WERI-Rb-1 (cell line): ENCODE measurements at regions not wholly inside any gene's neighbourhood (a gene's known extent, or its start where the extent isn't known, plus 50 kb on each side); places are given as distances from the start of the nearest gene placed in this dataset.
A peak's percentile ranks its signal among the peaks of the same experiment; 100 is the strongest.

Experiments used
- DNase-seq: peaks from one replicate; pipeline ENCODE4 v3.0.0-alpha.2; 2020
- H3K27ac ChIP-seq: fragments of 250-450 bp; sonication (Bioruptor Pico); 2 replicates; pipeline ENCODE4 v1.5.1; 2020; ENCODE audit warnings: mild to moderate bottlenecking, moderate library complexity
- H3K27me3 ChIP-seq: fragments of 250-450 bp; sonication (Bioruptor Pico); 2 replicates; pipeline ENCODE4 v1.5.1; 2021; ENCODE audit warnings: mild to moderate bottlenecking, low read depth, moderate library complexity; ENCODE audit not compliant: insufficient read depth, severe bottlenecking
- H3K36me3 ChIP-seq: fragments of 250-450 bp; sonication (Bioruptor Pico); 2 replicates; pipeline ENCODE4 v1.5.1; 2020; ENCODE audit warnings: mild to moderate bottlenecking, moderate library complexity
- H3K4me3 ChIP-seq: 2 replicates; pipeline ENCODE4 v1.5.1; 2011; ENCODE audit warnings: low read depth, mild to moderate bottlenecking, control low read depth, low read length
- H3K9me3 ChIP-seq: fragments of 250-450 bp; sonication (Bioruptor Pico); 2 replicates; pipeline ENCODE4 v1.5.1; 2021; ENCODE audit warnings: mild to moderate bottlenecking, moderate library complexity; ENCODE audit not compliant: severe bottlenecking
- TF ChIP-seq, protein P1 (sequence below): IDR thresholded peaks from 2 replicates; pipeline ENCODE4 v1.5.1; 2011; ENCODE audit warnings: low read depth, mild to moderate bottlenecking, control low read depth, inconsistent platforms, low read length

DNA sequence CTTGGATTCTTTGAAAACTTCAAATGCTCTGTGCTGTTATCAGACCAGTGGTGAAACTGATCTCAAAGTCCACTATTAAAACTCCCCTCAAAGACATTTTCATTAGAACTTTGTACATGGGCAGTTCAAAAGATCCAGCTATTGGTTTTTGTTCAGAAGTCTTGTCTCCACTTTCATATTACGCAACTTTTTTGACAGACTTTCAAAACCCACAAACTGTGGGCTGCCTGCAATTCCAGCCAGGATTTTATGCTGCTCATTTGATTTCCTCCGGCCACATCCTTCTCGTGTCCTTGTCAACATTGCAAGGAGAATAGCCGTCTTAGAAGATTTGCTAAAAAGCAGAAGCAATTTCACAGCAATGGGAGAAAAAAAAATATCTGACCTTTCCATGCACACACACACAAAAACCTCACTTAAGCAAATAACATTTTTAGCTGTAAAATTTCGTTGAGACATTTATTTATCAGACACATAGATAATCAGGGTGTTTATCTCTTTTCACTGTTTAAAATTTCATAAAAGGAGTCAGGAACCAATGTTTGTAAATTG is 1990.5 kb downstream of the MAT2B start:
- TF ChIP-seq, protein P1, sequence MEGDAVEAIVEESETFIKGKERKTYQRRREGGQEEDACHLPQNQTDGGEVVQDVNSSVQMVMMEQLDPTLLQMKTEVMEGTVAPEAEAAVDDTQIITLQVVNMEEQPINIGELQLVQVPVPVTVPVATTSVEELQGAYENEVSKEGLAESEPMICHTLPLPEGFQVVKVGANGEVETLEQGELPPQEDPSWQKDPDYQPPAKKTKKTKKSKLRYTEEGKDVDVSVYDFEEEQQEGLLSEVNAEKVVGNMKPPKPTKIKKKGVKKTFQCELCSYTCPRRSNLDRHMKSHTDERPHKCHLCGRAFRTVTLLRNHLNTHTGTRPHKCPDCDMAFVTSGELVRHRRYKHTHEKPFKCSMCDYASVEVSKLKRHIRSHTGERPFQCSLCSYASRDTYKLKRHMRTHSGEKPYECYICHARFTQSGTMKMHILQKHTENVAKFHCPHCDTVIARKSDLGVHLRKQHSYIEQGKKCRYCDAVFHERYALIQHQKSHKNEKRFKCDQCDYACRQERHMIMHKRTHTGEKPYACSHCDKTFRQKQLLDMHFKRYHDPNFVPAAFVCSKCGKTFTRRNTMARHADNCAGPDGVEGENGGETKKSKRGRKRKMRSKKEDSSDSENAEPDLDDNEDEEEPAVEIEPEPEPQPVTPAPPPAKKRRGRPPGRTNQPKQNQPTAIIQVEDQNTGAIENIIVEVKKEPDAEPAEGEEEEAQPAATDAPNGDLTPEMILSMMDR = no peak
- no peak overlapping the region for H3K27ac ChIP-seq
- no peaks in the 10 kb centered on the region for H3K36me3 ChIP-seq
- H3K9me3 ChIP-seq = no peaks in the 10 kb centered on the region
- no peak for DNase-seq
- H3K4me3 ChIP-seq = no peak overlapping the region
- no peaks in the 10 kb centered on the region for H3K27me3 ChIP-seq

DNA sequence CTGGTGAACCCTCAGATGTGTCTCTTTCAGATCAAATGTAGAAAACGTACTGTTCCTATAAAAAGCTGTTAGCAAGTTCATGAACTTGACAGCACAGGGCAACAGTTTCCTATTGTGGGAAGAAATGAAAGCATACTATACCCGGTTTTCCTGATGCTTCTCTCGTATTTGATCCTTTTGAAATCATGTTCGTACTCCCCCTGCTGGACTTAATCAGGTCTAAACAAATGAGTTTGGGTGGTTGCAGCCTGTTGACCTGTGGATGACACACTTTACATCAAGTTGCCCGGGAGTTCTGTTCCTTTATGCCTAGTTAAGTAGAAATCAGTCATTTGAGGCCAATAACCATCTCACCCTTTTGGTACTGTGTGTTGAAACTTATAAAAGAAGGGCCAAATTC is 1992.3 kb downstream of the MAT2B start:
- H3K27me3 ChIP-seq = no peaks in the 10 kb centered on the region
- DNase-seq = peak; percentile 8
- TF ChIP-seq, protein P1 = no peak
- H3K36me3 ChIP-seq = no peaks in the 10 kb centered on the region
- H3K9me3 ChIP-seq = no peaks in the 10 kb centered on the region
- no peak overlapping the region for H3K27ac ChIP-seq
- H3K4me3 ChIP-seq = no peak overlapping the region

DNA sequence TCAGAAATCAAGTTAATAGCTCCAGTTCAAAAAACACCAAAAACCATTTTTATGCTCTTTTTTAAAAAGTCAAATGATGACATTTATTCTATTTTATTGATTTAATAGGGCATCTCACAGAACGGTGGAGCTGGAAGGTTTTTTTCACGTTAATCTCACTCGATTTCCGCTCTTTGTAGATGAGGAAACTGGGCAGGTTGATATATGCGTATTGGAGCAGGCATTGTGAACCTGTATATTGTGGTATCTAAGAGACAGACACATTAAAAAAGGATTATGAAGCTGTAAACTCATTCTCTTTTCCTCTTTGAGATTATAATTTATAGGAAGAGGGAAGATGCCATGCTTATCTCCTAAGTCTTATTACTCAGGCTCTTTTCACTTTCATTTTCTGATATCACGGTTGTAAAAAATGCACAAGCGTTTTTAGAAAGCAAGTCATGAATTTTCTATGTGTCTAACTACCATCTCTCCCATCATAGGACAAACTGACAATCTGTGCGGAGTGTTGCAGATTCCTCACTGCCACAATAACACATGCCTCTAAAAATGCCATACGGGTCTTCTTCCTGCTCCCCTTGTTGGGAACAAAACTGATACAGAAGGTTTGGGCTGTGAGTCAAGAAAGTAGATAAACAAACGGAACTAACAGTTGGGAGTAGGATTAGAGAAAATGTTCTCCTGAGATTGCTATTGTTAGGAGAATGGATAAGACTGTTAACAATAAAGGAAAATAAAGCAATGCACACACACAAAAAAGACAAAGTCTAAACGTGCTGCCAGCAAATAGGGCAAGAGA is 1997.7 kb downstream of the MAT2B start:
- Histone ChIP-seq H3K36me3 (no peaks in the 10 kb centered on the region), H3K4me3 (no peak overlapping the region), H3K9me3 (peaks cover 7% of the 10 kb centered on the region), H3K27me3 (no peaks in the 10 kb centered on the region), H3K27ac (no peak overlapping the region)
- DNase-seq = no peak
- TF ChIP-seq, protein P1 = no peak

DNA sequence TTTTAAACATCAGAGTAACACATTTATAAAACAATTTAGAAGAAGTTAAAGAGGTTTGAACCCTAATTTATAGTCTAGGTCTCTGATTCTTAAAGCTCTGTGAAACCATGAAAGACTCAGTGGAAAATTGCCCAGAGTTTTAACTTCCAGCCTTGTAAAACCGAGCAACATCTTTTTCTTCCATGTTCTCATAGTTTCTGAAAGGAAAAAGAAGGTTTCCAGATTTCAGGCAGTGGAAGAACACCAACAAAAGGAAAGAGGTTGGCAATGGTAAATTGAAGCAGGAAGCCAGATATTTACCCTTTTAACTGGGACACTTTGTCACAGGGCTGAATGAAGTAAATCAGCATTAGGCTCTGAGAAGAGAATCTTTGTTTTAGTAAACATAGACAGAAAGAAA is 1999.3 kb downstream of the MAT2B start:
- Histone ChIP-seq H3K9me3 (peaks cover 9% of the 10 kb centered on the region), H3K27ac (no peak overlapping the region)
- TF ChIP-seq, protein P1 = no peak

DNA sequence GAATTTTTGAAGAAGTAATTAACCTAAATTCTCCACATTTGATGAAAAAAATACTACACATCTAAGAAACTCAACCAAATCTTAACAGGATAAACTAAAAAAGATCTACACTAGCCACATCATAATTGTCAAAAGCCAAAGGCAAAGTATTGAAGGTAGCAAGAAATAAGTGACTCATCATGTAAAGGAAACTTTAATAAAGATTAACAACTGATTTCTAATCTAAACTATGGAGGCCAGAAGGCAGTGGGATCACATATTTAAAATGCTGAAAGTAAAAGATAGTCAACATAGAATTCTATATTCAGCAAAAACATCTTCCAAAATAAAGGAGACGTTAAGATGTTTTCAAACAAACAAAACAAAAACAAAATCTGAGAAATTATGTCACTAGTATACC is 2002.9 kb downstream of the MAT2B start:
- DNase-seq = no peak
- TF ChIP-seq, protein P1 = no peak

More for the DNA sequence above, 1999.3 kb downstream of the MAT2B start:
- Histone ChIP-seq H3K36me3 (no peaks in the 10 kb centered on the region), H3K4me3 (no peak overlapping the region), H3K27me3 (no peaks in the 10 kb centered on the region)
- no peak for DNase-seq

DNA sequence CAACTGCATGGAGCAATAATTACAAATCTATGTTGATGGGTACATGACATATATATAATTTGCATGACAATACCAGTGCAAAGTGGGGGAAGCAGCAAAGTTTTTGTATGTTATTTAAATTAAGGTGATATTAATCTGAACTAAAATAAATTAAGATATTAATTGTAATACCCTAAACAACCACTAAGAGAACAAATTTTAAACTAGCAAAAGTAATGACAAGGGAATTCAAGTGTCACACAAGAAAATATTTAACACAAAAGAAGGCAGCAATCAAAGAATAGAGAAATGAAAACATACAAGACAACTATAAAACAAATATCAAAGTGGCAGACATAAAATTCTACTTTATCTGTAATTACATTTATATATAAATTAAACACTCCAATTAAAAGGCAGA is 2003.4 kb downstream of the MAT2B start:
- Histone ChIP-seq H3K27ac (no peak overlapping the region), H3K9me3 (peaks cover 9% of the 10 kb centered on the region), H3K27me3 (no peaks in the 10 kb centered on the region), H3K4me3 (no peak overlapping the region), H3K36me3 (no peaks in the 10 kb centered on the region)
- TF ChIP-seq, protein P1 = no peak
- no peak for DNase-seq

More for the DNA sequence above, 2002.9 kb downstream of the MAT2B start:
- H3K4me3 ChIP-seq = no peak overlapping the region
- H3K27me3 ChIP-seq = no peaks in the 10 kb centered on the region
- H3K36me3 ChIP-seq = no peaks in the 10 kb centered on the region
- peaks cover 9% of the 10 kb centered on the region for H3K9me3 ChIP-seq
- no peak overlapping the region for H3K27ac ChIP-seq
